ENCODE measurements at regions not wholly inside any gene's neighbourhood (a gene's known extent, or its start where the extent isn't known, plus 50 kb on each side); places are given as distances from the start of the nearest gene placed in this dataset.

- no peak for DNase-seq (ENCODE audit: low spot score)
Observed at GRCh38 chr10:20975236-20975635, 78.1 kb upstream of the NEBL start.

GRCh38 chr10:20972925-20973324 lies 75.8 kb upstream of the NEBL start:
- no peak for DNase-seq (ENCODE audit: low spot score)

GRCh38 chr10:20971901-20972300 lies 74.8 kb upstream of the NEBL start:
- no peak for DNase-seq (ENCODE audit: low spot score)

GRCh38 chr10:20970708-20971107 lies 73.6 kb upstream of the NEBL start:
- no peak for DNase-seq (ENCODE audit: low spot score)

GRCh38 chr10:20970044-20970443 lies 72.9 kb upstream of the NEBL start:
- no peak for DNase-seq (ENCODE audit: low spot score)

- no peak for DNase-seq (ENCODE audit: low spot score)
Observed at GRCh38 chr10:20966426-20966825, 69.3 kb upstream of the NEBL start.

GRCh38 chr10:20963721-20964595 lies 66.8 kb upstream of the NEBL start:
- no peak for DNase-seq (ENCODE audit: low spot score)

GRCh38 chr10:20963056-20963455 lies 65.9 kb upstream of the NEBL start:
- DNase-seq (ENCODE audit: low spot score): no peak

GRCh38 chr10:20962165-20962564 lies 65.1 kb upstream of the NEBL start:
- no peak for DNase-seq (ENCODE audit: low spot score)

- DNase-seq (ENCODE audit: low spot score): no peak
Observed at GRCh38 chr10:20959242-20959641, 62.1 kb upstream of the NEBL start.

- DNase-seq (ENCODE audit: low spot score): no peak
Observed at GRCh38 chr10:20958764-20959163, 61.7 kb upstream of the NEBL start.

- DNase-seq (ENCODE audit: low spot score): no peak
Observed at GRCh38 chr10:20958225-20958624, 61.1 kb upstream of the NEBL start.

GRCh38 chr10:20957744-20958143 lies 60.6 kb upstream of the NEBL start:
- DNase-seq (ENCODE audit: low spot score): no peak

GRCh38 chr10:20956843-20957242 lies 59.7 kb upstream of the NEBL start:
- DNase-seq (ENCODE audit: low spot score): no peak

GRCh38 chr10:20955355-20955893 lies 58.3 kb upstream of the NEBL start:
- no peak for DNase-seq (ENCODE audit: low spot score)

GRCh38 chr10:20954519-20954918 lies 57.4 kb upstream of the NEBL start:
- DNase-seq (ENCODE audit: low spot score): no peak

GRCh38 chr10:20953120-20953519 lies 56.0 kb upstream of the NEBL start:
- no peak for DNase-seq (ENCODE audit: low spot score)

- no peak for DNase-seq (ENCODE audit: low spot score)
Observed at GRCh38 chr10:20949967-20950366, 52.9 kb upstream of the NEBL start.

GRCh38 chr10:20948686-20949327 lies 51.7 kb upstream of the NEBL start:
- no peak for DNase-seq (ENCODE audit: low spot score)
